SU-DHL-6 (cell line): ENCODE measurements at regions not wholly inside any gene's neighbourhood (a gene's known extent, or its start where the extent isn't known, plus 50 kb on each side); places are given as distances from the start of the nearest gene placed in this dataset.

Source experiments
- H2AFZ ChIP-seq: fragments of 200-600 bp; sonication (generic); 2 replicates; pipeline ENCODE4 v1.6.1; 2014; ENCODE audit warnings: low read depth, mild to moderate bottlenecking, moderate library complexity, mixed read lengths, antibody characterized with exemption, low read length; ENCODE audit not compliant: severe bottlenecking
- H3F3A ChIP-seq: fragments of 200-600 bp; shearing (Covaris generic); 2 replicates; pipeline ENCODE4 v1.6.0; 2016; ENCODE audit warnings: antibody characterized with exemption, mild to moderate bottlenecking; ENCODE audit not compliant: insufficient read depth
- H3K27ac ChIP-seq: fragments of 200-600 bp; sonication (generic); 2 replicates; pipeline ENCODE4 v1.5.1; 2016; ENCODE audit warnings: low read depth, mild to moderate bottlenecking, low read length, moderate library complexity, mixed read lengths
- H3K27me3 ChIP-seq: fragments of 200-600 bp; sonication (generic), shearing (Covaris generic); 2 replicates; pipeline ENCODE4 v1.6.0; 2014; ENCODE audit warnings: mild to moderate bottlenecking, low read length
- H3K36me3 ChIP-seq: fragments of 200-600 bp; sonication (generic); 2 replicates; pipeline ENCODE4 v1.6.1; 2014; ENCODE audit warnings: mild to moderate bottlenecking, low read length, mixed read lengths
- H3K4me2 ChIP-seq: fragments of 300-600, 200-600 bp; shearing (Covaris generic), sonication (generic); 2 replicates; pipeline ENCODE4 v1.6.0; 2014; ENCODE audit warnings: low read length, low read depth, mild to moderate bottlenecking; ENCODE audit not compliant: poor library complexity, severe bottlenecking
- H3K4me3 ChIP-seq: fragments of 200-600 bp; sonication (generic); 2 replicates; pipeline ENCODE4 v1.5.1; 2014; ENCODE audit warnings: antibody characterized with exemption, low read length, mild to moderate bottlenecking, mixed read lengths; ENCODE audit not compliant: insufficient read depth, poor library complexity, severe bottlenecking
- H3K79me2 ChIP-seq: fragments of 200-600 bp; sonication (generic); 2 replicates; pipeline ENCODE4 v1.6.1; 2014; ENCODE audit warnings: mild to moderate bottlenecking, low read length, moderate library complexity; ENCODE audit not compliant: insufficient read depth
- H3K9ac ChIP-seq: fragments of 200-600 bp; sonication (generic); 2 replicates; pipeline ENCODE4 v1.7.0; 2014; ENCODE audit warnings: mild to moderate bottlenecking, low read length
- H3K9me2 ChIP-seq: fragments of 200-600 bp; sonication (generic); replicated peaks from 2 replicates; pipeline ENCODE4 v1.6.1; 2014; ENCODE audit warnings: low read length; ENCODE audit not compliant: insufficient read depth
- H3K9me3 ChIP-seq: fragments of 200-600 bp; sonication (generic); 2 replicates; pipeline ENCODE4 v1.6.1; 2014; ENCODE audit warnings: low read length, mixed read lengths; ENCODE audit not compliant: insufficient read depth
- H4K20me1 ChIP-seq: fragments of 200-600 bp; sonication (generic); 2 replicates; pipeline ENCODE4 v1.6.1; 2014; ENCODE audit warnings: low read depth, mild to moderate bottlenecking, antibody characterized with exemption, low read length, moderate library complexity, mixed read lengths
- EZH2phosphoT487 ChIP-seq: fragments of 200-600 bp; sonication (generic), shearing (Covaris generic); conservative IDR thresholded peaks from 2 replicates; pipeline ENCODE4 v1.6.1; 2018; ENCODE audit warnings: mild to moderate bottlenecking, antibody characterized with exemption, low read length, moderate library complexity, mixed read lengths
- TF ChIP-seq, protein P1 (sequence below): fragments of 200-600 bp; sonication (generic); IDR thresholded peaks from one replicate; pipeline ENCODE4 v1.5.1; 2017; ENCODE audit warnings: antibody characterized with exemption, mild to moderate bottlenecking, low read length, moderate library complexity; ENCODE audit not compliant: insufficient read depth, poor library complexity, severe bottlenecking

DNA sequence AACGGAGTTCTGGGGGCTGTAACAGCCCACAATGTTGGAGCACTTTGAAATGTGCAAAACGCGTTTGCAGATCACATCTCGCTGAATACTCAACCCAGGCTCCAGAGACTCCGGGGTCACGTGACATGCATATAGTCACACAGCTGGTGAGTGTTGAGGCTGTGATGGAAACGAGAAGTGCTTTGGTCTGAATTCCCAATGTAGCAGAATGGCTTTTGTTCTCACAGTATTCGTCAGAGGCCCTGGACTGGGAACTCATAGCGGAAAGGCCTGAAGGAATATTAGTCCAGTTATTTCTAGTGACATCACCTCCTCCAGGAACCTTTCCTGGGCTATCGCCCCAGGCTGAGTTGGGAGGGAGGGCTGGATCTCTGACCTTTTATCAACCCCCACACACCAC, 95.8 kb upstream of the CRHR1 start:
- Histone ChIP-seq H2AFZ (no peak overlapping the region), H3K9me2 (no peaks in the 10 kb centered on the region), H3K9me3 (no peaks in the 10 kb centered on the region), H3K4me2 (no peak overlapping the region), H3K9ac (no peak overlapping the region), H3K27me3 (no peaks in the 10 kb centered on the region; the same call in 1 of the 2 replicates), H3K79me2 (no peaks in the 10 kb centered on the region), H4K20me1 (no peaks in the 10 kb centered on the region), H3K36me3 (no peaks in the 10 kb centered on the region), H3K4me3 (no peak overlapping the region), H3F3A (no peaks in the 10 kb centered on the region), H3K27ac (no peak overlapping the region)
- TF ChIP-seq, protein P1, sequence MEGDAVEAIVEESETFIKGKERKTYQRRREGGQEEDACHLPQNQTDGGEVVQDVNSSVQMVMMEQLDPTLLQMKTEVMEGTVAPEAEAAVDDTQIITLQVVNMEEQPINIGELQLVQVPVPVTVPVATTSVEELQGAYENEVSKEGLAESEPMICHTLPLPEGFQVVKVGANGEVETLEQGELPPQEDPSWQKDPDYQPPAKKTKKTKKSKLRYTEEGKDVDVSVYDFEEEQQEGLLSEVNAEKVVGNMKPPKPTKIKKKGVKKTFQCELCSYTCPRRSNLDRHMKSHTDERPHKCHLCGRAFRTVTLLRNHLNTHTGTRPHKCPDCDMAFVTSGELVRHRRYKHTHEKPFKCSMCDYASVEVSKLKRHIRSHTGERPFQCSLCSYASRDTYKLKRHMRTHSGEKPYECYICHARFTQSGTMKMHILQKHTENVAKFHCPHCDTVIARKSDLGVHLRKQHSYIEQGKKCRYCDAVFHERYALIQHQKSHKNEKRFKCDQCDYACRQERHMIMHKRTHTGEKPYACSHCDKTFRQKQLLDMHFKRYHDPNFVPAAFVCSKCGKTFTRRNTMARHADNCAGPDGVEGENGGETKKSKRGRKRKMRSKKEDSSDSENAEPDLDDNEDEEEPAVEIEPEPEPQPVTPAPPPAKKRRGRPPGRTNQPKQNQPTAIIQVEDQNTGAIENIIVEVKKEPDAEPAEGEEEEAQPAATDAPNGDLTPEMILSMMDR = no peak
- TF ChIP-seq EZH2phosphoT487 = no peak

DNA sequence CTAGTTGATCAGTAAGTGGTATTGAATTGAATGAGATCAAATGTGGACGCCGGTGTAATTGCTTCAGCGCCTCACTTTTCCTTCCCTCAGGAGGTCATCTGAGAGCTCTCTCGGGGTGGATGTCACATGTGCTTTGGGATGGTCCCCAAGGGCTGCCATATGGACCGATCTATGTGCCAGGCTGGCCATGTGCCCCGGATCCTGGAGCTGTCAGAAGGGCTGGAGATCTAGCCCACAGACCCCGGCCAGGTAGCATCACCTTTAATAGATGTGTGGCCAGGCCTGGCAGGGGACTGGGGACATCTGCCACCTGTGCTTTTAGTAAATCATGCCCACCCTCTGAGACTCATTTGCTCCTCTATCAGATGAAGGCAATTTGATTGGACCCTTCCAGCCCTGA, 95.3 kb upstream of the CRHR1 start:
- Histone ChIP-seq H4K20me1 (no peaks in the 10 kb centered on the region), H3K36me3 (no peaks in the 10 kb centered on the region), H3K79me2 (no peaks in the 10 kb centered on the region), H3K9me3 (no peaks in the 10 kb centered on the region), H3F3A (no peaks in the 10 kb centered on the region), H3K9me2 (no peaks in the 10 kb centered on the region), H3K4me2 (no peak overlapping the region), H3K9ac (no peak overlapping the region), H3K27me3 (no peaks in the 10 kb centered on the region; the same call in 1 of the 2 replicates), H3K27ac (no peak overlapping the region), H2AFZ (no peak overlapping the region), H3K4me3 (no peak overlapping the region)
- no peak for TF ChIP-seq EZH2phosphoT487
- TF ChIP-seq, protein P1 = no peak

DNA sequence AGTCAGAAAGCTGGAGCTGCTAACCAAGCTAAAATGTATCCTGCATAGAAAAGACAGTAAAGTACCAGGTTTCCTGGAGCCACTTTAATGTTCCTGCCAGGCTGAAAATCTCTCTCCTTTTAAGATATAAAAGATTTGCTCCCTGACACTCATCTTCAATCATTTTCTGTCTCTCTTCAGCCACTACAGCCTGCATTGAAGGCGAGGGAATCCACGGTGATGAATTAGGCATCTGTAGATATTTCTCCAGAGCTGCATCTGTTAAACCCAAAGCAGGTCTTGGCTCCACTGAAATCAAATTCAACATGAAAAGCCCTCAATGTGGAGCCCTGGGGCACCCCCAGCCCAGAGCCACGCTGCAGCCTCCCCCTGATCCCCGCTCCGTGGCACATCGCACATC, 94.7 kb upstream of the CRHR1 start:
- no peak overlapping the region for H3K9ac ChIP-seq
- no peak overlapping the region for H3K4me3 ChIP-seq
- no peaks in the 10 kb centered on the region for H3K27me3 ChIP-seq
- H3K27ac ChIP-seq = no peak overlapping the region
- no peaks in the 10 kb centered on the region for H3K9me2 ChIP-seq
- H3F3A ChIP-seq = no peaks in the 10 kb centered on the region
- no peaks in the 10 kb centered on the region for H4K20me1 ChIP-seq
- H3K36me3 ChIP-seq = no peaks in the 10 kb centered on the region
- no peak overlapping the region for H2AFZ ChIP-seq
- H3K79me2 ChIP-seq = no peaks in the 10 kb centered on the region
- TF ChIP-seq EZH2phosphoT487 = no peak
- TF ChIP-seq, protein P1 = no peak
- H3K4me2 ChIP-seq = no peak overlapping the region
- H3K9me3 ChIP-seq = no peaks in the 10 kb centered on the region
